HepG2 (cell line): ENCODE measurements at regions not wholly inside any gene's neighbourhood (a gene's known extent, or its start where the extent isn't known, plus 50 kb on each side); places are given as distances from the start of the nearest gene placed in this dataset.

Experiments
- ATF7-NPFF ChIP-seq: sonication (generic); formaldehyde crosslinking; IDR thresholded peaks from 2 replicates; pipeline ENCODE4 v1.8.1; 2023; ENCODE audit warnings: mild to moderate bottlenecking, low read depth, missing genetic modification reagents, moderate library complexity
- CREB1 ChIP-seq, 2 experiments: fragments of 450-650 bp in 1 of 2; IDR thresholded peaks; 2 replicates each; pipeline ENCODE4 v1.6.1; 2016 to 2017; ENCODE audit warnings: control low read depth in 1 of 2, mild to moderate bottlenecking in 1 of 2, missing compliant biosample characterization in 1 of 2, missing genetic modification characterization in 1 of 2
- DPF2 ChIP-seq: sonication (generic); formaldehyde crosslinking; IDR thresholded peaks from 2 replicates; pipeline ENCODE4 v1.4.0; 2020; ENCODE audit warnings: mild to moderate bottlenecking, low read depth, missing genetic modification reagents, borderline replicate concordance
- ETV6 ChIP-seq: sonication (generic); formaldehyde crosslinking; conservative IDR thresholded peaks from 2 replicates; pipeline ENCODE4 v1.4.0; 2020; ENCODE audit warnings: missing genetic modification reagents
- KAT8 ChIP-seq: IDR thresholded peaks from 2 replicates; pipeline ENCODE4 v1.6.1; 2016; ENCODE audit warnings: missing genetic modification reagents, missing compliant biosample characterization
- KDM5B ChIP-seq: sonication (generic); formaldehyde crosslinking; IDR thresholded peaks from 2 replicates; pipeline ENCODE4 v1.4.0; 2020; ENCODE audit warnings: missing genetic modification reagents, mild to moderate bottlenecking, borderline replicate concordance
- RBFOX2 ChIP-seq: fragments of 200-400 bp; formaldehyde crosslinking; IDR thresholded peaks from 2 replicates; pipeline ENCODE4 v1.6.1; 2017; ENCODE audit warnings: low read depth, mild to moderate bottlenecking, low read length
- RBM22 ChIP-seq: fragments of 200-400 bp; formaldehyde crosslinking; optimal IDR thresholded peaks from 2 replicates; pipeline ENCODE3; 2017; ENCODE audit warnings: mild to moderate bottlenecking, low read length, moderate library complexity
- SNAPC4 ChIP-seq: sonication (generic); formaldehyde crosslinking; IDR thresholded peaks from 2 replicates; pipeline ENCODE4 v1.4.0; 2020; ENCODE audit warnings: mild to moderate bottlenecking, missing genetic modification reagents
- STAG1 ChIP-seq: sonication (generic); formaldehyde crosslinking; IDR thresholded peaks from 2 replicates; pipeline ENCODE4 v1.4.0; 2020; ENCODE audit warnings: missing genetic modification reagents
- TFE3 ChIP-seq: IDR thresholded peaks from 2 replicates; pipeline ENCODE4 v1.6.1; 2016
- THAP11 ChIP-seq: IDR thresholded peaks from 2 replicates; pipeline ENCODE4 v1.6.1; 2016; ENCODE audit warnings: missing biosample characterization, missing genetic modification reagents
- ZNF251 ChIP-seq: sonication (generic); formaldehyde crosslinking; IDR thresholded peaks from 2 replicates; pipeline ENCODE4 v1.9.0; 2021; ENCODE audit warnings: mild to moderate bottlenecking, missing genetic modification reagents
- ZNF281 ChIP-seq: sonication (generic); formaldehyde crosslinking; IDR thresholded peaks from 2 replicates; pipeline ENCODE4 v1.4.0; 2020; ENCODE audit warnings: missing genetic modification reagents, borderline replicate concordance
- ZNF776 ChIP-seq: sonication (generic); formaldehyde crosslinking; IDR thresholded peaks from 2 replicates; pipeline ENCODE4 v1.4.0; 2020; ENCODE audit warnings: mild to moderate bottlenecking, missing genetic modification reagents
- TF ChIP-seq, protein P1 (sequence below), 2 experiments: fragments of 450-650 bp in 1 of 2; sonication (generic) in 1 of 2; formaldehyde crosslinking; IDR thresholded peaks; 2 replicates each; pipeline versions ENCODE4 v1.5.0 to v1.8.0; 2020 to 2022; ENCODE audit warnings: mild to moderate bottlenecking in 1 of 2, missing genetic modification reagents in 1 of 2
- TF ChIP-seq, protein P2 (sequence below): conservative IDR thresholded peaks from 2 replicates; pipeline ENCODE4 v1.6.1; 2018; ENCODE audit warnings: missing genetic modification reagents

GRCh38 chr2:131673400-131674173 is 145.9 kb downstream of the CCDC74A start (continued):
- TF ChIP-seq SNAPC4 (CRISPR knock-in tag): 0 out of 2 replicates have a peak, but pooled peaks have one; percentile 68
- TF ChIP-seq, protein P1, sequence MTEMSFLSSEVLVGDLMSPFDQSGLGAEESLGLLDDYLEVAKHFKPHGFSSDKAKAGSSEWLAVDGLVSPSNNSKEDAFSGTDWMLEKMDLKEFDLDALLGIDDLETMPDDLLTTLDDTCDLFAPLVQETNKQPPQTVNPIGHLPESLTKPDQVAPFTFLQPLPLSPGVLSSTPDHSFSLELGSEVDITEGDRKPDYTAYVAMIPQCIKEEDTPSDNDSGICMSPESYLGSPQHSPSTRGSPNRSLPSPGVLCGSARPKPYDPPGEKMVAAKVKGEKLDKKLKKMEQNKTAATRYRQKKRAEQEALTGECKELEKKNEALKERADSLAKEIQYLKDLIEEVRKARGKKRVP (CRISPR knock-in tag; IDR thresholded peaks at IDR 0.05): no peak
- TF ChIP-seq ZNF281 (CRISPR knock-in tag): no peak
- no peak for TF ChIP-seq RBM22
- 0 out of 2 replicates have a peak, but pooled peaks have one; percentile 51 for TF ChIP-seq KAT8 (CRISPR knock-in tag)
- peak; percentile 9; the same call in 1 of the 2 replicates for TF ChIP-seq THAP11 (CRISPR knock-in tag)
- TF ChIP-seq KDM5B: 0 out of 2 replicates have a peak, but pooled peaks have one; percentile 71
- TF ChIP-seq ZNF776 (CRISPR knock-in tag): 0 out of 2 replicates have a peak, but pooled peaks have one; percentile 9
- TF ChIP-seq ATF7-NPFF: peak; percentile 54; the same call in 1 of the 2 replicates
- peak; percentile 65; the same call in 1 of the 2 replicates for TF ChIP-seq ETV6 (CRISPR knock-in tag)
- TF ChIP-seq RBFOX2: no peak
- peak; percentile 97 for TF ChIP-seq STAG1 (CRISPR knock-in tag)
- TF ChIP-seq CREB1 (IDR thresholded peaks at IDR 0.05): no peak
- no peak for TF ChIP-seq CREB1 (CRISPR knock-in tag; IDR thresholded peaks at IDR 0.05)
- no peak for TF ChIP-seq TFE3 (CRISPR knock-in tag)
- TF ChIP-seq, protein P2, sequence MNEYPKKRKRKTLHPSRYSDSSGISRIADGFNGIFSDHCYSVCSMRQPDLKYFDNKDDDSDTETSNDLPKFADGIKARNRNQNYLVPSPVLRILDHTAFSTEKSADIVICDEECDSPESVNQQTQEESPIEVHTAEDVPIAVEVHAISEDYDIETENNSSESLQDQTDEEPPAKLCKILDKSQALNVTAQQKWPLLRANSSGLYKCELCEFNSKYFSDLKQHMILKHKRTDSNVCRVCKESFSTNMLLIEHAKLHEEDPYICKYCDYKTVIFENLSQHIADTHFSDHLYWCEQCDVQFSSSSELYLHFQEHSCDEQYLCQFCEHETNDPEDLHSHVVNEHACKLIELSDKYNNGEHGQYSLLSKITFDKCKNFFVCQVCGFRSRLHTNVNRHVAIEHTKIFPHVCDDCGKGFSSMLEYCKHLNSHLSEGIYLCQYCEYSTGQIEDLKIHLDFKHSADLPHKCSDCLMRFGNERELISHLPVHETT (CRISPR knock-in tag): no peak
- TF ChIP-seq ZNF251 (CRISPR knock-in tag): no peak
- TF ChIP-seq DPF2 (CRISPR knock-in tag): no peak
